Neural cell (in vitro differentiated cells): ENCODE measurements at regions not wholly inside any gene's neighbourhood (a gene's known extent, or its start where the extent isn't known, plus 50 kb on each side); places are given as distances from the start of the nearest gene placed in this dataset.

Source experiments
- CTCF ChIP-seq: fragments of 450-650 bp; IDR thresholded peaks from 2 replicates; pipeline ENCODE4 v1.5.1; 2014; ENCODE audit warnings: antibody characterized with exemption, mild to moderate bottlenecking, moderate library complexity; ENCODE audit not compliant: poor library complexity, severe bottlenecking
- EZH2 ChIP-seq: fragments of 200-600, 300-800 bp; shearing (Covaris generic), sonication (generic); IDR thresholded peaks from 2 replicates; pipeline ENCODE4 v1.6.1; 2014; ENCODE audit warnings: antibody characterized with exemption, low read length, borderline replicate concordance, mild to moderate bottlenecking; ENCODE audit not compliant: insufficient read depth, poor library complexity, severe bottlenecking
- MXI1 ChIP-seq: fragments of 450-650 bp; conservative IDR thresholded peaks from 2 replicates; pipeline ENCODE4 v1.6.1; 2014; ENCODE audit warnings: antibody characterized with exemption, mild to moderate bottlenecking; ENCODE audit not compliant: poor library complexity, severe bottlenecking
- POLR2AphosphoS5 ChIP-seq: IDR thresholded peaks from 2 replicates; pipeline ENCODE4 v1.6.1; 2012
- RAD21 ChIP-seq: fragments of 450-650 bp; conservative IDR thresholded peaks from 2 replicates; pipeline ENCODE4 v1.6.1; 2014; ENCODE audit warnings: antibody characterized with exemption, mild to moderate bottlenecking, moderate library complexity
- SMC3 ChIP-seq: fragments of 450-650 bp; conservative IDR thresholded peaks from 2 replicates; pipeline ENCODE4 v1.6.1; 2014; ENCODE audit warnings: antibody characterized with exemption, mild to moderate bottlenecking, moderate library complexity; ENCODE audit not compliant: poor library complexity
- TAF1 ChIP-seq: IDR thresholded peaks from 2 replicates; pipeline ENCODE4 v1.6.1; 2012; ENCODE audit warnings: low read depth
- TF ChIP-seq, protein P1 (sequence below): IDR thresholded peaks from 2 replicates; pipeline ENCODE4 v1.6.1; 2012; ENCODE audit warnings: borderline replicate concordance

DNA sequence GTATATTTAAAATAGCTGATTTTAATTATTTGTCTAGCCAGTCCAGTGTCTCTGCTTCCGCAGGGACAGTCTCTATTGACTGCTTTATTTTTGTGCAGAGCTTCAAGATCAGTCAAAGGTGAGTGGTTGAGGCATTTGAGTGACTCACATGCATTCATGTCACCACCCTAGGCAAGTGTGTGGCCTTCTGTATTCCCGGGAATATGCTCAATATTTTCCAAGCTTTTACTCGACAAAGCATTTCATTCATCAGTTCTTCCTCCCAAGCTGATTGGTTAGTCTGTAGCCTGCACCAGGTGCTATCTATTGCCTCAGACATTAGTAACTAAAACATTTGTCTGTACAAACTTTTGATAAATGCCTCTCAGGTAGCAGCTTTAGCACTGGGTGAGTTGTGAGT, 471.5 kb upstream of the NRG3 start:
- no peak for TF ChIP-seq POLR2AphosphoS5
- TF ChIP-seq SMC3: no peak
- no peak for TF ChIP-seq MXI1
- no peak for TF ChIP-seq RAD21
- no peak for TF ChIP-seq CTCF
- TF ChIP-seq TAF1: no peak
- TF ChIP-seq EZH2: no peak
- TF ChIP-seq, protein P1, sequence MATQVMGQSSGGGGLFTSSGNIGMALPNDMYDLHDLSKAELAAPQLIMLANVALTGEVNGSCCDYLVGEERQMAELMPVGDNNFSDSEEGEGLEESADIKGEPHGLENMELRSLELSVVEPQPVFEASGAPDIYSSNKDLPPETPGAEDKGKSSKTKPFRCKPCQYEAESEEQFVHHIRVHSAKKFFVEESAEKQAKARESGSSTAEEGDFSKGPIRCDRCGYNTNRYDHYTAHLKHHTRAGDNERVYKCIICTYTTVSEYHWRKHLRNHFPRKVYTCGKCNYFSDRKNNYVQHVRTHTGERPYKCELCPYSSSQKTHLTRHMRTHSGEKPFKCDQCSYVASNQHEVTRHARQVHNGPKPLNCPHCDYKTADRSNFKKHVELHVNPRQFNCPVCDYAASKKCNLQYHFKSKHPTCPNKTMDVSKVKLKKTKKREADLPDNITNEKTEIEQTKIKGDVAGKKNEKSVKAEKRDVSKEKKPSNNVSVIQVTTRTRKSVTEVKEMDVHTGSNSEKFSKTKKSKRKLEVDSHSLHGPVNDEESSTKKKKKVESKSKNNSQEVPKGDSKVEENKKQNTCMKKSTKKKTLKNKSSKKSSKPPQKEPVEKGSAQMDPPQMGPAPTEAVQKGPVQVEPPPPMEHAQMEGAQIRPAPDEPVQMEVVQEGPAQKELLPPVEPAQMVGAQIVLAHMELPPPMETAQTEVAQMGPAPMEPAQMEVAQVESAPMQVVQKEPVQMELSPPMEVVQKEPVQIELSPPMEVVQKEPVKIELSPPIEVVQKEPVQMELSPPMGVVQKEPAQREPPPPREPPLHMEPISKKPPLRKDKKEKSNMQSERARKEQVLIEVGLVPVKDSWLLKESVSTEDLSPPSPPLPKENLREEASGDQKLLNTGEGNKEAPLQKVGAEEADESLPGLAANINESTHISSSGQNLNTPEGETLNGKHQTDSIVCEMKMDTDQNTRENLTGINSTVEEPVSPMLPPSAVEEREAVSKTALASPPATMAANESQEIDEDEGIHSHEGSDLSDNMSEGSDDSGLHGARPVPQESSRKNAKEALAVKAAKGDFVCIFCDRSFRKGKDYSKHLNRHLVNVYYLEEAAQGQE: no peak
